Vagina (tissue), 2 donors: ENCODE measurements at regions not wholly inside any gene's neighbourhood (a gene's known extent, or its start where the extent isn't known, plus 50 kb on each side); places are given as distances from the start of the nearest gene placed in this dataset.

Experiments used
- CTCF ChIP-seq, 3 experiments: fragments of 450-650 bp in 2 of 3; fragments of 200-600 bp in 1 of 3; sonication (generic) in 1 of 3; IDR thresholded peaks; one replicate each; pipeline ENCODE4 v1.5.1; 2017 to 2019; ENCODE audit warnings: antibody characterized with exemption in 3 of 3, mild to moderate bottlenecking in 2 of 3, moderate library complexity in 2 of 3
- POLR2A ChIP-seq, 2 donors: fragments of 450-650 bp; IDR thresholded peaks; one replicate each; pipeline ENCODE4 v1.6.1; 2017; ENCODE audit warnings: antibody characterized with exemption in 2 of 2, mild to moderate bottlenecking in 2 of 2, moderate library complexity in 2 of 2
- POLR2AphosphoS5 ChIP-seq, 2 donors: sonication (generic); formaldehyde crosslinking; IDR thresholded peaks; one replicate each; pipeline ENCODE4 v1.9.0; 2017; ENCODE audit warnings: antibody characterized with exemption in 2 of 2, mild to moderate bottlenecking in 2 of 2, low read depth in 1 of 2; ENCODE audit not compliant: insufficient read depth in 1 of 2

GRCh38 chr6:140846503-140847261 lies 1286.0 kb upstream of the GJE1 start:
- TF ChIP-seq CTCF (IDR thresholded peaks at IDR 0.05) = no peak
- no peak for TF ChIP-seq POLR2AphosphoS5 (IDR thresholded peaks at IDR 0.05; ENCODE audit: insufficient read depth in 1 of 2, low read depth in 1 of 2)
- TF ChIP-seq POLR2A (IDR thresholded peaks at IDR 0.05) = no peak
